Keratinocyte (primary cell): ENCODE measurements at regions not wholly inside any gene's neighbourhood (a gene's known extent, or its start where the extent isn't known, plus 50 kb on each side); places are given as distances from the start of the nearest gene placed in this dataset.

Source experiments
- EZH2 ChIP-seq: IDR thresholded peaks from one replicate; pipeline ENCODE4 v1.6.1; 2012; ENCODE audit warnings: inconsistent platforms, mild to moderate bottlenecking, low read length, moderate library complexity
- TF ChIP-seq, protein P1 (sequence below), 3 experiments: IDR thresholded peaks in 1 of 3; conservative IDR thresholded peaks in 1 of 3; optimal IDR thresholded peaks in 1 of 3; 2 replicates in 2 of 3; 3 replicates in 1 of 3; pipeline versions ENCODE3 to v1.5.1; 2011; ENCODE audit warnings: low read length in 3 of 3, mild to moderate bottlenecking in 3 of 3, moderate library complexity in 2 of 3, control low read depth in 1 of 3, inconsistent platforms in 1 of 3; ENCODE audit not compliant: insufficient read depth in 2 of 3; ENCODE audit errors: extremely low read depth in 1 of 3

DNA sequence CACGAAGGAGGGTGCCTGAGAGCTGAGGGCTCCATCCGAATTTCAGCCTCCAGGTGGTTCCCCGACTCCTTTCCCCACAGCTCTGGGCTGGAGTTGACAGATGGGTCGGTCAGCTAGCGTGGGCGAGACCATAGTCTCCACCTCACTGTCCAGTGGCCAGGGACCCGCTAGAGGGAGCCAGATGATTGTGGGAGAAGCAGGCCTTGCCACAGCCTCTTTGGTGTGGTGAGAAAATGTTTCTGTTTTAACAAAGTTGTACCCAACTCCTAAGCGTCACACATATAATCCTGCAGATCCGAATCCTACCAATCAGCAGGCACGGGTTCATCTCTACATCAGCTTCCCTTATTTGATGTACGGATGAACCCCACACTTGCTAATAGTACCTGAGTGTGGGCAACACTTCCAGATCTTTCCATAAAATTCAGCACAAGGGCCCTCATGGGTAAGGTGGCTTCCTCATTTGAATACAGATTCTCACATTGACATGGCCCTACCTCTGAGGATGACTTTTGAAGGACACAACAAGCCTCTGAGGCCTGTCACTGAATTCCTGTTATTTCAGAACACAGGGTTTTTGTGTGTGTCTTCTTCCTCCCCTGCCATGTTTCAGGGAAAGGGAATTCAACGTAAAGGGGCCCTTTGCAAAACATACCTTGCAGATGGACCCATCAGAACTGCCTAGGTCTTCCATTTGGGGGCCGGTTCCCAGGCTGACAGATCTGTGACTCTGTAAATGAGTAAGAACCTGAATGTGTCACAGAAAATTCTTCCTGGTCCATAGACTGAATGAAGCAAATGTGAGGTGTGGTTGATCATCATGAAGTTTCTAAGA, 103.2 kb upstream of the DUSP22 start:
- TF ChIP-seq EZH2, result no peak
- TF ChIP-seq, protein P1, sequence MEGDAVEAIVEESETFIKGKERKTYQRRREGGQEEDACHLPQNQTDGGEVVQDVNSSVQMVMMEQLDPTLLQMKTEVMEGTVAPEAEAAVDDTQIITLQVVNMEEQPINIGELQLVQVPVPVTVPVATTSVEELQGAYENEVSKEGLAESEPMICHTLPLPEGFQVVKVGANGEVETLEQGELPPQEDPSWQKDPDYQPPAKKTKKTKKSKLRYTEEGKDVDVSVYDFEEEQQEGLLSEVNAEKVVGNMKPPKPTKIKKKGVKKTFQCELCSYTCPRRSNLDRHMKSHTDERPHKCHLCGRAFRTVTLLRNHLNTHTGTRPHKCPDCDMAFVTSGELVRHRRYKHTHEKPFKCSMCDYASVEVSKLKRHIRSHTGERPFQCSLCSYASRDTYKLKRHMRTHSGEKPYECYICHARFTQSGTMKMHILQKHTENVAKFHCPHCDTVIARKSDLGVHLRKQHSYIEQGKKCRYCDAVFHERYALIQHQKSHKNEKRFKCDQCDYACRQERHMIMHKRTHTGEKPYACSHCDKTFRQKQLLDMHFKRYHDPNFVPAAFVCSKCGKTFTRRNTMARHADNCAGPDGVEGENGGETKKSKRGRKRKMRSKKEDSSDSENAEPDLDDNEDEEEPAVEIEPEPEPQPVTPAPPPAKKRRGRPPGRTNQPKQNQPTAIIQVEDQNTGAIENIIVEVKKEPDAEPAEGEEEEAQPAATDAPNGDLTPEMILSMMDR (optimal IDR thresholded peaks at IDR 0.05 in 1 of 3, IDR thresholded peaks at IDR 0.05 in 1 of 3, conservative IDR thresholded peaks at IDR 0.05 in 1 of 3; ENCODE audit: extremely low read depth in 1 of 3, insufficient read depth in 2 of 3, low read length in 3 of 3), result peak; percentile 92 to 96 (median 93)
